ENCODE measurements at regions not wholly inside any gene's neighbourhood (a gene's known extent, or its start where the extent isn't known, plus 50 kb on each side); places are given as distances from the start of the nearest gene placed in this dataset.

- TF ChIP-seq CTCF (conservative IDR thresholded peaks at IDR 0.05; ENCODE audit: low read length) (no peak), EZH2phosphoT487 (IDR thresholded peaks at IDR 0.05; ENCODE audit: borderline replicate concordance) (no peak)
Observed at GRCh38 chr15:69823223-69823907, 274.4 kb downstream of the TLE3 start.

Data from Loucy (cell line).